ENCODE measurements at regions not wholly inside any gene's neighbourhood (a gene's known extent, or its start where the extent isn't known, plus 50 kb on each side); places are given as distances from the start of the nearest gene placed in this dataset.

DNA sequence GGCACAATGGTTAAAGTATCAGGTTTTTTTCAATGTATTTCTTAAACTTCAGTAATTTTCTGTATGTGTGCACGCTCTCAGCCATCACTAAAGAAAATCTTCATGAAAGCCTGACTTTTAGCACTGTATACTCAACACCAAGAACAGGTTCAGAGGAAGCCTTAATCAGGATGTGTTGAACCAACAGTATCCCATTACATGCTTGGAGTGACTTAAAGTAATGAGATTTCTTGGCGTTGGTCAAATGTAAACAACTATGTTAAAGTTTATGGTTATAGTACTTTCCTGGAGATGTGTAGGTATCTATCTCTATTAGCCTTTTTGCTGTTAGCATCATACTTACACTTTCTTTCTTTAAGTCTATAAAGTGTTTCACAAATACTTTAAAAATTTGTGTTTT lies 335.0 kb downstream of the CCER1 start:
- no peak overlapping the region for H3K27ac ChIP-seq (ENCODE audit: low read depth, low read length)
- no peaks in the 10 kb centered on the region for H3K27me3 ChIP-seq (ENCODE audit: insufficient read depth, low read length)
- H3K36me3 ChIP-seq (ENCODE audit: insufficient read depth, low read length), result no peaks in the 10 kb centered on the region
- peaks cover 13% of the 10 kb centered on the region for H3K4me1 ChIP-seq (ENCODE audit: control insufficient read depth, insufficient read depth, low read length, unreplicated experiment)
- H3K4me3 ChIP-seq (ENCODE audit: low read depth, low read length), result no peak overlapping the region
- H2AFZ ChIP-seq (ENCODE audit: low read length, unreplicated experiment), result no peak overlapping the region
- no peaks in the 10 kb centered on the region for H3K79me2 ChIP-seq (ENCODE audit: control insufficient read depth, insufficient read depth, low read length, unreplicated experiment)

DNA sequence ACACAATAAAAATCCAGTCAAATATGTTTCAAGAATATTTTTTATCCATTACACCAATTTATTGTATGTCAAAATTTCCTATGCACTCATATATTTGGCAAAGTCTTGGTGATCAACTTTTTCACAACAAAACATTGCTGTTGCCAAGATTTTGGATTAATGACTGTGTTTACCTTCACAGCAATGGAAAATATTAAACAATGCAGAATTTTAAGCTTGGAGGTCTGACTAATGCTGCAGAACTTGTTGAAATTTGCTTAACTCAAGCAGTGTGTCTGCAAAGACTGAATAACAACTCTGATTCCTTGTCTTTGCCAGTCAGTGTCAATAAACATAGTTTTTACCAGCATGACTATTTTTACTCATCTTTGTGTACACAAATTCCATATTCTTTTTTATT lies 336.4 kb downstream of the CCER1 start:
- no peak overlapping the region for H3K27ac ChIP-seq (ENCODE audit: low read depth, low read length)
- no peaks in the 10 kb centered on the region for H3K79me2 ChIP-seq (ENCODE audit: control insufficient read depth, insufficient read depth, low read length, unreplicated experiment)
- H3K4me1 ChIP-seq (ENCODE audit: control insufficient read depth, insufficient read depth, low read length, unreplicated experiment), result peaks cover 13% of the 10 kb centered on the region
- no peak overlapping the region for H2AFZ ChIP-seq (ENCODE audit: low read length, unreplicated experiment)
- no peaks in the 10 kb centered on the region for H3K27me3 ChIP-seq (ENCODE audit: insufficient read depth, low read length)
- no peaks in the 10 kb centered on the region for H3K36me3 ChIP-seq (ENCODE audit: insufficient read depth, low read length)
- no peak overlapping the region for H3K4me3 ChIP-seq (ENCODE audit: low read depth, low read length)

DNA sequence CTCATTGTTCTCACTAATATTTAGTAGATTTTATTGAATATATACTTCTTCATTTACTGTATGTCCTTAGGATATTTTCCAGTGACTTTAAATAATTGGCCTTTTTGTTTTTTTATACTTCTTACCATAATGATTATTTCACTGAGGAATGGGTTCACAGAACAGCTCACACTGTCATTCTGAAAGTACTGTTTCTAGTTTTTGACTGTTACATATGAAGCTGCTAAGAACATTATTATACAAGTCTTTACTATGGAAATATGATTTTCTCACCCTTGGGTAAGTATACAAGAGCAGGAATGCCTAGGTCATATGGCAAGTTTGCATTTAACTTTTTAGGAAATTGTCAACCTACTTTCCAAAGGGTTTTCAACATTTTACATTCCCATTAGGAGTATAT lies 343.1 kb downstream of the CCER1 start:
- H3K79me2 ChIP-seq (ENCODE audit: control insufficient read depth, insufficient read depth, low read length, unreplicated experiment), result no peaks in the 10 kb centered on the region
- H2AFZ ChIP-seq (ENCODE audit: low read length, unreplicated experiment), result no peak overlapping the region
- H3K36me3 ChIP-seq (ENCODE audit: insufficient read depth, low read length), result no peaks in the 10 kb centered on the region
- H3K4me1 ChIP-seq (ENCODE audit: control insufficient read depth, insufficient read depth, low read length, unreplicated experiment), result no peaks in the 10 kb centered on the region
- H3K4me3 ChIP-seq (ENCODE audit: low read depth, low read length), result no peak overlapping the region
- no peak overlapping the region for H3K27ac ChIP-seq (ENCODE audit: low read depth, low read length)
- H3K27me3 ChIP-seq (ENCODE audit: insufficient read depth, low read length), result no peaks in the 10 kb centered on the region

DNA sequence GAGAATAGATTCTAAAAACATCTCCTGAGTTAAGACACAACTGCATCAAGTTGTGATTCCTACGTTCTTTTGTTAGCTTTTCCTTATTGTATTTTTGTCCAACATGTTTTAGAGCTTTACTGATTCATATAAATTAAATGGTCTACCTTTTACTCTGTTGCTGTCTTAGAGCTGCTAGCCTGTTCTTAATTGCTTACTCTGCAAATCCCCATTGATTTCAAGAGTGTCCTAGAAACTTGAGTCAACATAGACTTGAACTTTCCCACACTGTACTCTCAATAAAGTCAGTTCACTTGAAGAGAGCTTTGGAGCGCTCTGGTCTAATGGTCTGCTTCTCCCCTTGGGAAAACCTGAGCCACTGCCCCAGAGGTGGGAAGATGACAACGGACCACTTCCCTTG lies 343.9 kb downstream of the CCER1 start:
- H3K4me1 ChIP-seq (ENCODE audit: control insufficient read depth, insufficient read depth, low read length, unreplicated experiment), result no peaks in the 10 kb centered on the region
- H2AFZ ChIP-seq (ENCODE audit: low read length, unreplicated experiment), result no peak overlapping the region
- no peaks in the 10 kb centered on the region for H3K36me3 ChIP-seq (ENCODE audit: insufficient read depth, low read length)
- no peak overlapping the region for H3K4me3 ChIP-seq (ENCODE audit: low read depth, low read length)
- no peaks in the 10 kb centered on the region for H3K79me2 ChIP-seq (ENCODE audit: control insufficient read depth, insufficient read depth, low read length, unreplicated experiment)
- H3K27ac ChIP-seq (ENCODE audit: low read depth, low read length), result no peak overlapping the region
- no peaks in the 10 kb centered on the region for H3K27me3 ChIP-seq (ENCODE audit: insufficient read depth, low read length)

DNA sequence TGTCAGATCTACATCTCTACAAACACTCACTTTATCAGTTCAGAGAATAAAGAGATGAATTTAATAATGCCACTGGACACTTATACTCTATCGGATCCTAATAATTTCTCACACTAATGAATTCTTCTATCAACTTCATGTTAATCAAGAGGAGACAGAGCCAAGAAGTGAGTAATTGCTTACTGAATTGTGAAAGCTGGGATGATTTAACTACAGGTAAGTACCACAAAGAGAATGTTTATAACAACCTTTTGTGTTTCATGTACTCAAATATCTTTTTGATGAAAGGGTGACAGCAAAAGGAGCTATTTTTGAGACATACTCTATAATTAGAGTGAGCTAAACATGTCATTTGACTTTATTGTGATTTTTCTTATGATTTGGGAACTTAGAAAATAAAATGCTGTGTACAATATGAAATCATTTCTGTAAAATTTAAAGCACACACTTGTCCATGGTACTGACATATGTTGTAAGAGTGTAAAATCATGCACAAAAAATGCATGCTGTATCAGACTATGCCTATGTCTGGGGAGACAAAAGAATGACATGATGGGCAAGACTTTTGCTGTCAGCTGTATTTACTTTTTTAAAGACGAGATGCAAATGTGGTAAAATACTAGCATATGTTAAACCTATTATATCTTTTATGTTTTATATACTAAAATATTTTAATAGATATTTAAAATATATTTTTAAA lies 361.2 kb downstream of the CCER1 start:
- Histone ChIP-seq H2AFZ (ENCODE audit: low read length, unreplicated experiment) (no peak overlapping the region), H3K4me1 (ENCODE audit: control insufficient read depth, insufficient read depth, low read length, unreplicated experiment) (no peaks in the 10 kb centered on the region), H3K27ac (ENCODE audit: low read depth, low read length) (no peak overlapping the region), H3K27me3 (ENCODE audit: insufficient read depth, low read length) (no peaks in the 10 kb centered on the region), H3K36me3 (ENCODE audit: insufficient read depth, low read length) (no peaks in the 10 kb centered on the region), H3K79me2 (ENCODE audit: control insufficient read depth, insufficient read depth, low read length, unreplicated experiment) (no peaks in the 10 kb centered on the region), H3K4me3 (ENCODE audit: low read depth, low read length) (no peak overlapping the region)

DNA sequence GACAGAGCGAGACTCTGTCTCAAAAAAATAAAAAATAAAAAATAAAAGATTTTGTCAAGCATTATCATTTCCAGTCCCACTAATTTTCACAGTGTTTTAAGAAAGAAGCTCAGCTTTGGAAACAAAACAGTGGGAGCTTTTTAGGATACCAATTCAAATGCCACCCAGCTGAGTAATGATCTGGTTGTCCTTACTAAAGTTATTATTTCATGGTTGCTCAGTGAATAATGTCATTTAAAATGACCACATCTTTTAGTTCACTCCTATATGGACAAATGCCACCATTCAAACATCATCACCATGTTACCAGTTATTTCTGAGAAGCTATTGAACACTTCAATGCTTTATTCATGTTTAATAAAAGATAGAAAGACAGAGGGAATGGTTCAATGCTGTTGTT lies 365.0 kb downstream of the CCER1 start:
- no peaks in the 10 kb centered on the region for H3K79me2 ChIP-seq (ENCODE audit: control insufficient read depth, insufficient read depth, low read length, unreplicated experiment)
- H3K4me3 ChIP-seq (ENCODE audit: low read depth, low read length), result no peak overlapping the region
- no peak overlapping the region for H2AFZ ChIP-seq (ENCODE audit: low read length, unreplicated experiment)
- no peaks in the 10 kb centered on the region for H3K36me3 ChIP-seq (ENCODE audit: insufficient read depth, low read length)
- no peaks in the 10 kb centered on the region for H3K4me1 ChIP-seq (ENCODE audit: control insufficient read depth, insufficient read depth, low read length, unreplicated experiment)
- H3K27me3 ChIP-seq (ENCODE audit: insufficient read depth, low read length), result no peaks in the 10 kb centered on the region
- H3K27ac ChIP-seq (ENCODE audit: low read depth, low read length), result no peak overlapping the region

DNA sequence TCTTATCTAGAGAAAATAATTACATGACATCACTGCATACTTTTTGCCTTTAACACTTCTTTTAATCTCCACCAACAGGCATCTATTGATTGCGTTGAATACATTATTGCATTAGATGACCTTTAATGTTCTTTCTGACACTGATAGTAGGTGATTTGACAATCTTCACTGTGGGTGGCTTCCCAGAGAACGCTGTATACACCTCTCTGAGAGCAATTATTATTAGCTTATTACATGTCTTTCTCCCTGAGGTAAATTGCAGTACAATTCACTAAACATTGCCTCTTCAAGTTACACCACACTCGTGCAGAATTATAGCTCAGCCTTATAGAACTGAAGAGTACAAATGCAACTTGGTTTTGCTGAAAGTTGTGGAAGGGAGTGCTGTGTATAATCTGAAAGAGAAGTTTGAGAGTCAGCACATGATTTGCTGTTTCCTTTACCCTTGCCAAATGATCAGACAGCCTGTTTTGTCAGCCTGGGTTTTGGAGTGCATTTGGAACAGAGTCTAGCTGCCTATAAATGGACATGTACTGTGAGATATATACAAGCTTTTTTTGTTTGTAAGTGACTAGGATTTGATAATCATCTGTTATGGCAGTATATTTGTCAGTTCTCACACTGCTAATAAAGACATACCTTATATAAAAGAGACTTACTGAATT lies 369.2 kb downstream of the CCER1 start:
- Histone ChIP-seq H2AFZ (ENCODE audit: low read length, unreplicated experiment) (no peak overlapping the region), H3K79me2 (ENCODE audit: control insufficient read depth, insufficient read depth, low read length, unreplicated experiment) (no peaks in the 10 kb centered on the region), H3K36me3 (ENCODE audit: insufficient read depth, low read length) (no peaks in the 10 kb centered on the region), H3K4me3 (ENCODE audit: low read depth, low read length) (no peak overlapping the region), H3K27ac (ENCODE audit: low read depth, low read length) (no peak overlapping the region), H3K27me3 (ENCODE audit: insufficient read depth, low read length) (no peaks in the 10 kb centered on the region), H3K4me1 (ENCODE audit: control insufficient read depth, insufficient read depth, low read length, unreplicated experiment) (no peaks in the 10 kb centered on the region)

DNA sequence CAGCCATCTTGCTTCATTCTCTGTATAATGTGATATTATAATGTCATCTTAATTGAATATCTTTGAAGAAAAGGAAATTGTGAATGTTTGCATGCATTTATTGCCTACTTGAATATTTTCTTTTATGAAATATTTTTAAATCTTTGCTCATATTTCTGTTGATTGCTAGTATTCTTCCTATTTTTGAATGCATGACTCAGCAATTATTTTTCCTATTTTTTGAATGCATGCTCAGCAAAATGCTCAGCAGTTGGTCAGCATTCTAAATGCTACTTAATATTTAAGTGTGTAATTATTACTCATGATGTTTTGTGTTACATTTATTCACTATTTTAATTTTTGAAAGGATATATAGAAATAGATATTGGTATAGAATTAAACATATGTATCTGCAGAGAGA lies 378.3 kb downstream of the CCER1 start:
- Histone ChIP-seq H3K4me3 (ENCODE audit: low read depth, low read length) (no peak overlapping the region), H3K79me2 (ENCODE audit: control insufficient read depth, insufficient read depth, low read length, unreplicated experiment) (no peaks in the 10 kb centered on the region), H3K27me3 (ENCODE audit: insufficient read depth, low read length) (no peaks in the 10 kb centered on the region), H3K36me3 (ENCODE audit: insufficient read depth, low read length) (no peaks in the 10 kb centered on the region), H3K4me1 (ENCODE audit: control insufficient read depth, insufficient read depth, low read length, unreplicated experiment) (no peaks in the 10 kb centered on the region), H3K27ac (ENCODE audit: low read depth, low read length) (no peak overlapping the region), H2AFZ (ENCODE audit: low read length, unreplicated experiment) (no peak overlapping the region)

DNA sequence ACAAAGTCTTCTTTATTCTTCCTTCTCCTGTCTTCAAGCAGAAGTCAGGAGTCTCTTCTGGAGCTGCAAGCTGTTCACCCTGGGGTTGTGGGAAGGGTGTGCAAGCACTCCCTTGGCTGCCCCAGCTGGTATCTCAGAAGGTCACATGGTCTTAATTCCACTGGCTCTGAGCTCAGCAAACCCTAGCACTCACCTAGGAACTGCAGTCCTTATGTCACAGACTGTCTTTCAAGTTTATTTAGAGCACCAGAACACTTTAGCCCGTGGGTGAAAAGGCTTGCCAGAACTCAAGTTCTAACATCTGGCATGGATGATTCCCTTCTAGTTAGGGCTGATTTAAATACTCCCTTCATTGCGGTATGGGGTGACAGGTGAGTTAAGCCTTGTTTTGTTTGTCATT lies 379.0 kb downstream of the CCER1 start:
- no peaks in the 10 kb centered on the region for H3K4me1 ChIP-seq (ENCODE audit: control insufficient read depth, insufficient read depth, low read length, unreplicated experiment)
- no peaks in the 10 kb centered on the region for H3K27me3 ChIP-seq (ENCODE audit: insufficient read depth, low read length)
- no peak overlapping the region for H2AFZ ChIP-seq (ENCODE audit: low read length, unreplicated experiment)
- no peak overlapping the region for H3K4me3 ChIP-seq (ENCODE audit: low read depth, low read length)
- no peaks in the 10 kb centered on the region for H3K36me3 ChIP-seq (ENCODE audit: insufficient read depth, low read length)
- no peak overlapping the region for H3K27ac ChIP-seq (ENCODE audit: low read depth, low read length)
- H3K79me2 ChIP-seq (ENCODE audit: control insufficient read depth, insufficient read depth, low read length, unreplicated experiment), result no peaks in the 10 kb centered on the region

DNA sequence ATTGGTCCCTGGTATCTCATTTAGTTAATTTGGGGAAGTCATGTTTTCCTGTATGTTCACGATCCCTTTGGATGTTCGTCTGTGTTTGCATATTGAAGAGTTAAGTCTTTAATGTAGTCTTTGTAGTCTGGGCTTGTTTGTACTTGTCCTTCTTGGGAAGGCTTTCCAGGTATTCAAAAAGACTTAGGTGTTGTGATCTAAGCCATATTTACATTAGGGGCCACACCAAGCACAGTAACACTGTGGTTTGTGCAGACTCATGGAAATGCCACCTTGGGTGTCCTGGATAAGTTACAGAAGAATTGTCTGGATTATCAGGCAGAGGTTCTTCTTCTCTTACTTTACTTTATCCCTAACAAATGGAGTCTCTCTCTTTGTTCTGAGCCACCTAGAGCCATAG lies 380.3 kb downstream of the CCER1 start:
- Histone ChIP-seq H2AFZ (ENCODE audit: low read length, unreplicated experiment) (no peak overlapping the region), H3K36me3 (ENCODE audit: insufficient read depth, low read length) (no peaks in the 10 kb centered on the region), H3K79me2 (ENCODE audit: control insufficient read depth, insufficient read depth, low read length, unreplicated experiment) (no peaks in the 10 kb centered on the region), H3K27me3 (ENCODE audit: insufficient read depth, low read length) (no peaks in the 10 kb centered on the region), H3K4me3 (ENCODE audit: low read depth, low read length) (no peak overlapping the region), H3K4me1 (ENCODE audit: control insufficient read depth, insufficient read depth, low read length, unreplicated experiment) (no peaks in the 10 kb centered on the region), H3K27ac (ENCODE audit: low read depth, low read length) (no peak overlapping the region)

DNA sequence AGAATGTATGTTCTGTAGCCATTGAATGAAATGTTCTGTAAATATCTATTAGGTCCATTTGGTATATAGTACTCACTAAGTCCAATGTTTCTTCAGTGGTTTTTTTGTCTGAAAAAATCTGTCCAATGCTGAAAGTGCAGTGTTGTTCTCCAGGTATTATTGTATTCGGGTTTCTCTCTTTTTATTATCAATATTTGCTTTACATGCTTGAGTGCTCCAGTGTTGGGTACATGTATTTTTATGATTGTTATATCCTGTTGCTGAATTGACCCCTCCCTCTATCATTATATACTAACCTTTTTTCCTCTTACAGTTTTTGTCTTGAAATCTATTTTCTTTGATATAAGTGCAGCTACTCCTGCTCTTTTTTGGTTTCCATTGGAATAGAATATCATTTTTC lies 382.2 kb downstream of the CCER1 start:
- no peaks in the 10 kb centered on the region for H3K27me3 ChIP-seq (ENCODE audit: insufficient read depth, low read length)
- no peaks in the 10 kb centered on the region for H3K4me1 ChIP-seq (ENCODE audit: control insufficient read depth, insufficient read depth, low read length, unreplicated experiment)
- no peaks in the 10 kb centered on the region for H3K36me3 ChIP-seq (ENCODE audit: insufficient read depth, low read length)

More for the DNA sequence above, 382.2 kb downstream of the CCER1 start:
- H2AFZ ChIP-seq (ENCODE audit: low read length, unreplicated experiment), result no peak overlapping the region
- H3K4me3 ChIP-seq (ENCODE audit: low read depth, low read length), result no peak overlapping the region
- no peaks in the 10 kb centered on the region for H3K79me2 ChIP-seq (ENCODE audit: control insufficient read depth, insufficient read depth, low read length, unreplicated experiment)
- no peak overlapping the region for H3K27ac ChIP-seq (ENCODE audit: low read depth, low read length)
